Upper lobe of left lung (tissue), 4 donors: ENCODE measurements at regions not wholly inside any gene's neighbourhood (a gene's known extent, or its start where the extent isn't known, plus 50 kb on each side); places are given as distances from the start of the nearest gene placed in this dataset.

Experiments
- CTCF ChIP-seq, 6 experiments: fragments of 450-650 bp in 4 of 6; fragments of 200-600 bp in 2 of 6; sonication (generic) in 2 of 6; IDR thresholded peaks; one replicate each; pipeline ENCODE4 v1.5.1; 2016 to 2019; ENCODE audit warnings: antibody characterized with exemption in 6 of 6
- POLR2A ChIP-seq, 4 donors: fragments of 450-650 bp; IDR thresholded peaks; one replicate each; pipeline ENCODE4 v1.5.1; 2016 to 2017; ENCODE audit warnings: antibody characterized with exemption in 4 of 4, mild to moderate bottlenecking in 2 of 4

- no peak for TF ChIP-seq CTCF (IDR thresholded peaks at IDR 0.05)
- no peak for TF ChIP-seq POLR2A (IDR thresholded peaks at IDR 0.05)
Measured at GRCh38 chr13:47646298-47646697, 354.8 kb downstream of the SUCLA2 start.
